ENCODE measurements at regions not wholly inside any gene's neighbourhood (a gene's known extent, or its start where the extent isn't known, plus 50 kb on each side); places are given as distances from the start of the nearest gene placed in this dataset.

- Histone ChIP-seq H3K27me3 (ENCODE audit: insufficient read depth, low read length, poor library complexity, severe bottlenecking) (no peaks in the 10 kb centered on the region), H3K9me3 (ENCODE audit: insufficient read depth, low read depth, low read length) (no peaks in the 10 kb centered on the region), H2AFZ (ENCODE audit: low read length) (no peak overlapping the region), H4K20me1 (ENCODE audit: insufficient read depth, low read length, poor library complexity, severe bottlenecking) (no peaks in the 10 kb centered on the region), H3K36me3 (ENCODE audit: insufficient read depth, low read length) (no peaks in the 10 kb centered on the region), H3K4me3 (ENCODE audit: low read length, poor library complexity, severe bottlenecking) (no peak overlapping the region), H3K9me2 (replicated peaks; ENCODE audit: low read depth, low read length) (no peaks in the 10 kb centered on the region), H3F3A (ENCODE audit: low read depth) (no peaks in the 10 kb centered on the region), H3K4me2 (ENCODE audit: low read depth, low read length, poor library complexity, severe bottlenecking) (no peak overlapping the region), H3K4me1 (ENCODE audit: insufficient read depth, low read length, poor library complexity, severe bottlenecking) (peaks cover 3% of the 10 kb centered on the region), H3K79me2 (ENCODE audit: insufficient read depth, low read length) (no peaks in the 10 kb centered on the region), H3K9ac (ENCODE audit: low read depth, low read length, poor library complexity, severe bottlenecking) (no peak overlapping the region)
- TF ChIP-seq CTCF (conservative IDR thresholded peaks at IDR 0.05; ENCODE audit: low read length) (no peak), EZH2phosphoT487 (IDR thresholded peaks at IDR 0.05; ENCODE audit: borderline replicate concordance) (no peak)
Observed at GRCh38 chr2:234823877-234824376, 127.9 kb upstream of the SH3BP4 start.

- no peaks in the 10 kb centered on the region for H3K9me2 ChIP-seq (replicated peaks; ENCODE audit: low read depth, low read length)
- no peaks in the 10 kb centered on the region for H3F3A ChIP-seq (ENCODE audit: low read depth)
- H3K4me1 ChIP-seq (ENCODE audit: insufficient read depth, low read length, poor library complexity, severe bottlenecking) = peaks cover 3% of the 10 kb centered on the region
- no peak for TF ChIP-seq CTCF (conservative IDR thresholded peaks at IDR 0.05; ENCODE audit: low read length)
- no peak for TF ChIP-seq EZH2phosphoT487 (IDR thresholded peaks at IDR 0.05; ENCODE audit: borderline replicate concordance)
- no peaks in the 10 kb centered on the region for H3K9me3 ChIP-seq (ENCODE audit: insufficient read depth, low read depth, low read length)
- no peaks in the 10 kb centered on the region for H4K20me1 ChIP-seq (ENCODE audit: insufficient read depth, low read length, poor library complexity, severe bottlenecking)
- H3K9ac ChIP-seq (ENCODE audit: low read depth, low read length, poor library complexity, severe bottlenecking) = no peak overlapping the region
- no peak overlapping the region for H3K4me2 ChIP-seq (ENCODE audit: low read depth, low read length, poor library complexity, severe bottlenecking)
- no peak overlapping the region for H3K4me3 ChIP-seq (ENCODE audit: low read length, poor library complexity, severe bottlenecking)
- H2AFZ ChIP-seq (ENCODE audit: low read length) = no peak overlapping the region
- no peaks in the 10 kb centered on the region for H3K27me3 ChIP-seq (ENCODE audit: insufficient read depth, low read length, poor library complexity, severe bottlenecking)
- no peaks in the 10 kb centered on the region for H3K36me3 ChIP-seq (ENCODE audit: insufficient read depth, low read length)
- H3K79me2 ChIP-seq (ENCODE audit: insufficient read depth, low read length) = no peaks in the 10 kb centered on the region
Observed at GRCh38 chr2:234823196-234823876, 128.5 kb upstream of the SH3BP4 start.

GRCh38 chr2:234821946-234822475, 129.8 kb upstream of the SH3BP4 start:
- Histone ChIP-seq H3K9ac (ENCODE audit: low read depth, low read length, poor library complexity, severe bottlenecking) (no peak overlapping the region), H3K36me3 (ENCODE audit: insufficient read depth, low read length) (no peaks in the 10 kb centered on the region), H3F3A (ENCODE audit: low read depth) (no peaks in the 10 kb centered on the region), H3K9me2 (replicated peaks; ENCODE audit: low read depth, low read length) (no peaks in the 10 kb centered on the region), H3K27me3 (ENCODE audit: insufficient read depth, low read length, poor library complexity, severe bottlenecking) (no peaks in the 10 kb centered on the region), H4K20me1 (ENCODE audit: insufficient read depth, low read length, poor library complexity, severe bottlenecking) (no peaks in the 10 kb centered on the region), H2AFZ (ENCODE audit: low read length) (no peak overlapping the region), H3K9me3 (ENCODE audit: insufficient read depth, low read depth, low read length) (no peaks in the 10 kb centered on the region), H3K4me1 (ENCODE audit: insufficient read depth, low read length, poor library complexity, severe bottlenecking) (no peaks in the 10 kb centered on the region), H3K4me3 (ENCODE audit: low read length, poor library complexity, severe bottlenecking) (no peak overlapping the region), H3K79me2 (ENCODE audit: insufficient read depth, low read length) (no peaks in the 10 kb centered on the region), H3K4me2 (ENCODE audit: low read depth, low read length, poor library complexity, severe bottlenecking) (no peak overlapping the region)
- no peak for TF ChIP-seq CTCF (conservative IDR thresholded peaks at IDR 0.05; ENCODE audit: low read length)
- TF ChIP-seq EZH2phosphoT487 (IDR thresholded peaks at IDR 0.05; ENCODE audit: borderline replicate concordance) = no peak

Measured in Loucy (cell line).